HCT116 (cell line): ENCODE measurements at regions not wholly inside any gene's neighbourhood (a gene's known extent, or its start where the extent isn't known, plus 50 kb on each side); places are given as distances from the start of the nearest gene placed in this dataset.

Experiments
- ATAC-seq: fragments of 200-7000 bp; cut with Tn5 transposase; 2 replicates; pipeline ENCODE4 v1.9.1; 2020; ENCODE audit warnings: mild to moderate bottlenecking, moderate library complexity
- BruUV-seq: library from RNA; stranded (reverse); fragments of 400-500 nt; replicated peaks from 2 replicates; lab custom pipeline; 2021; lab: Mats Ljungman, UMichigan
- CTCF ChIA-PET: fragments of 300-600 bp; sonication (Branson Sonifier 250); formaldehyde crosslinking; loops from one replicate; lab custom pipeline; 2021; ENCODE audit warnings: antibody characterized with exemption; lab: Charles Lee
- POLR2A ChIA-PET: fragments of 300-600, 350-600 bp; sonication (Branson Sonifier 250); formaldehyde crosslinking; loops from one replicate; lab custom pipeline; 2021; ENCODE audit warnings: antibody characterized with exemption; lab: Charles Lee
- RAD21 ChIA-PET, 2 experiments: fragments of 300-600 bp; sonication (Branson Sonifier 250); formaldehyde crosslinking; loops; one replicate each; lab custom pipeline; 2023; ENCODE audit warnings: low total read pairs in 2 of 2; ENCODE audit not compliant: uncharacterized antibody in 2 of 2, unreplicated experiment in 2 of 2, low non-redundant PET in 1 of 2; lab: Charles Lee
- DNase-seq: peaks from one replicate; pipeline ENCODE4 v3.0.0-alpha.2; 2010; ENCODE audit warnings: low read depth, low spot score
- H2AFZ ChIP-seq: fragments of 200-600 bp; shearing (Covaris generic), sonication (generic); 2 replicates; pipeline ENCODE4 v1.6.1; 2017; ENCODE audit warnings: low read depth, mixed run types, mixed read lengths, antibody characterized with exemption, low read length; ENCODE audit not compliant: poor library complexity, severe bottlenecking
- H3K27ac ChIP-seq: 2 replicates; pipeline ENCODE4 v1.5.1; 2012; ENCODE audit warnings: low read depth, low read length
- H3K27me3 ChIP-seq: fragments of 200-600 bp; sonication (generic); 2 replicates; pipeline ENCODE4 v1.6.1; 2016; ENCODE audit warnings: mixed run types, low read length, mixed read lengths; ENCODE audit not compliant: insufficient read depth
- H3K36me3 ChIP-seq, 2 experiments: fragments of 200-500 bp in 1 of 2; fragments of 200-600 bp in 1 of 2; sonication (Bioruptor generic) in 1 of 2; sonication (generic) in 1 of 2; 2 replicates each; pipeline versions ENCODE4 v1.5.1 to v1.6.1; 2014 to 2016; ENCODE audit warnings: low read length in 2 of 2, inconsistent platforms in 1 of 2, mixed read lengths in 1 of 2, mixed run types in 1 of 2; ENCODE audit not compliant: insufficient read depth in 2 of 2, control insufficient read depth in 1 of 2
- H3K4me1 ChIP-seq, 2 experiments: fragments of 200-600 bp in 1 of 2; sonication (generic) in 1 of 2; 2 replicates each; pipeline versions ENCODE4 v1.5.1 to v1.6.1; 2012 to 2017; ENCODE audit warnings: low read length in 2 of 2, inconsistent platforms in 1 of 2, mild to moderate bottlenecking in 1 of 2, mixed read lengths in 1 of 2, mixed run types in 1 of 2, moderate library complexity in 1 of 2; ENCODE audit not compliant: insufficient read depth in 2 of 2, control insufficient read depth in 1 of 2
- H3K4me2 ChIP-seq: fragments of 200-600 bp; sonication (generic); 2 replicates; pipeline ENCODE4 v1.6.1; 2017; ENCODE audit warnings: mixed run types, low read length, mixed read lengths
- H3K4me3 ChIP-seq, 2 experiments: fragments of 200-600 bp in 1 of 2; sonication (generic) in 1 of 2; replicated peaks in 1 of 2; 2 replicates each; pipeline ENCODE4 v1.5.1; 2011 to 2016; ENCODE audit warnings: low read length in 2 of 2, control low read depth in 1 of 2, low read depth in 1 of 2, mild to moderate bottlenecking in 1 of 2, mixed read lengths in 1 of 2, mixed run types in 1 of 2
- H3K79me2 ChIP-seq: fragments of 200-600 bp; sonication (generic); 2 replicates; pipeline ENCODE4 v1.6.1; 2017; ENCODE audit warnings: mild to moderate bottlenecking, mixed run types, low read length, moderate library complexity, mixed read lengths; ENCODE audit not compliant: insufficient read depth
- H3K9ac ChIP-seq: fragments of 200-600 bp; sonication (generic); 2 replicates; pipeline ENCODE4 v1.6.1; 2016; ENCODE audit warnings: low read length, mixed read lengths
- H3K9me2 ChIP-seq: fragments of 200-600 bp; sonication (generic), shearing (Covaris generic); 2 replicates; pipeline ENCODE4 v1.6.1; 2017; ENCODE audit warnings: mixed run types, mild to moderate bottlenecking, moderate library complexity; ENCODE audit not compliant: insufficient read depth
- H3K9me3 ChIP-seq, 2 experiments: fragments of 200-500 bp in 1 of 2; fragments of 200-600 bp in 1 of 2; sonication (Bioruptor generic) in 1 of 2; sonication (generic) in 1 of 2; 2 replicates each; pipeline ENCODE4 v1.6.1; 2014 to 2017; ENCODE audit warnings: low read length in 2 of 2, mixed read lengths in 2 of 2, inconsistent platforms in 1 of 2, low read depth in 1 of 2, mild to moderate bottlenecking in 1 of 2, mixed run types in 1 of 2, moderate library complexity in 1 of 2; ENCODE audit not compliant: control insufficient read depth in 1 of 2, insufficient read depth in 1 of 2
- H4K20me1 ChIP-seq: fragments of 200-600 bp; sonication (generic), shearing (Covaris generic); 2 replicates; pipeline ENCODE4 v1.6.1; 2017; ENCODE audit warnings: mixed run types, mild to moderate bottlenecking, moderate library complexity; ENCODE audit not compliant: insufficient read depth
- CBX3 ChIP-seq: IDR thresholded peaks from 2 replicates; pipeline ENCODE4 v1.6.1; 2012; ENCODE audit warnings: low read depth
- CEBPB ChIP-seq: IDR thresholded peaks from 2 replicates; pipeline ENCODE4 v1.6.1; 2012; ENCODE audit warnings: low read depth
- EGR1 ChIP-seq: IDR thresholded peaks from 2 replicates; pipeline ENCODE4 v1.6.1; 2012; ENCODE audit warnings: low read depth
- ELF1 ChIP-seq: IDR thresholded peaks from 2 replicates; pipeline ENCODE4 v1.6.1; 2012; ENCODE audit warnings: low read depth, borderline replicate concordance
- POLR2A ChIP-seq: IDR thresholded peaks from 2 replicates; pipeline ENCODE4 v1.7.0; 2011; ENCODE audit warnings: borderline replicate concordance; ENCODE audit not compliant: insufficient read depth, insufficient read length; ENCODE audit errors: extremely low read depth
- RAD21 ChIP-seq: IDR thresholded peaks from 2 replicates; pipeline ENCODE4 v1.6.1; 2012; ENCODE audit warnings: low read depth, mild to moderate bottlenecking
- SP1 ChIP-seq: IDR thresholded peaks from 2 replicates; pipeline ENCODE4 v1.6.1; 2012; ENCODE audit warnings: low read depth
- SRF ChIP-seq: IDR thresholded peaks from 2 replicates; pipeline ENCODE4 v1.6.1; 2012; ENCODE audit warnings: low read depth
- TCF7L2 ChIP-seq: IDR thresholded peaks from 2 replicates; pipeline ENCODE4 v1.7.0; 2011; ENCODE audit warnings: borderline replicate concordance, inconsistent platforms; ENCODE audit not compliant: insufficient read depth, insufficient read length; ENCODE audit errors: extremely low read depth
- ZFX ChIP-seq: fragments of 450-650 bp; IDR thresholded peaks from 2 replicates; pipeline ENCODE4 v1.6.1; 2017
- ZNF274 ChIP-seq: fragments of 200-500 bp; sonication (Bioruptor generic); IDR thresholded peaks from 2 replicates; pipeline ENCODE4 v1.6.1; 2014; ENCODE audit warnings: mild to moderate bottlenecking, low read depth, low read length, inconsistent platforms
- intact Hi-C: fragments of 100-400 bp; cut with micrococcal nuclease; formaldehyde crosslinking; loops from 2 replicates; pipeline ENCODE4 v1.10.0; 2022
- TF ChIP-seq, protein P1 (sequence below): IDR thresholded peaks from 2 replicates; pipeline ENCODE4 v1.6.1; 2012; ENCODE audit warnings: low read depth
- TF ChIP-seq, protein P2 (sequence below): IDR thresholded peaks from 2 replicates; pipeline ENCODE4 v1.6.1; 2011; ENCODE audit warnings: mild to moderate bottlenecking, low read length, moderate library complexity; ENCODE audit not compliant: insufficient replicate concordance; ENCODE audit errors: extremely low read depth
- TF ChIP-seq, protein P3 (sequence below), 3 experiments: fragments of 200-600 bp in 1 of 3; sonication (generic) in 1 of 3; IDR thresholded peaks in 2 of 3; conservative IDR thresholded peaks in 1 of 3; 2 replicates each; pipeline ENCODE4 v1.5.1; 2012 to 2017; ENCODE audit warnings: low read depth in 2 of 3, low read length in 2 of 3, antibody characterized with exemption in 1 of 3, borderline replicate concordance in 1 of 3, control low read depth in 1 of 3, mild to moderate bottlenecking in 1 of 3, mixed read lengths in 1 of 3, mixed run types in 1 of 3, moderate library complexity in 1 of 3; ENCODE audit not compliant: insufficient read depth in 1 of 3
- TF ChIP-seq, protein P4 (sequence below): IDR thresholded peaks from 2 replicates; pipeline ENCODE4 v1.6.1; 2012

DNA sequence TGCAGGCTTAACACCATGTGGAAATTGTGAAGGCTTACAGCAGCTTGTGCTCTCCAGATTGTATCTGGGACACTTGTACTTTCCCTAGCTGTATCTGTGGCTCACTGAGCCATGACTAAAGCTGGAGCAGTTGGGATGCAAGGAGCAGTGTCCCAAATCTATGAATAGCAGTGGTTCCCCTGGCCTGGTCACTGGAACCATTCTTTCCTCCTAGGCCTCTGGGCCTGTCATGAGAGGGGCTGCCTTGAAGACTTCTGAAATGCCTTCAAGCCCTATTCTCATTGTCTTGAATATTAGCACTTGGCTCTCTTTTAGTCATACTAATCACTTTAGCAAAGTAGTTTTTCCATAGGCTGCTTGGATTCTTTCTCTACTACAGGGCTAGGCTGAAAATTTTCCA is 186.8 kb upstream of the LRATD1 start:
- POLR2A ChIA-PET: no interaction called here

DNA sequence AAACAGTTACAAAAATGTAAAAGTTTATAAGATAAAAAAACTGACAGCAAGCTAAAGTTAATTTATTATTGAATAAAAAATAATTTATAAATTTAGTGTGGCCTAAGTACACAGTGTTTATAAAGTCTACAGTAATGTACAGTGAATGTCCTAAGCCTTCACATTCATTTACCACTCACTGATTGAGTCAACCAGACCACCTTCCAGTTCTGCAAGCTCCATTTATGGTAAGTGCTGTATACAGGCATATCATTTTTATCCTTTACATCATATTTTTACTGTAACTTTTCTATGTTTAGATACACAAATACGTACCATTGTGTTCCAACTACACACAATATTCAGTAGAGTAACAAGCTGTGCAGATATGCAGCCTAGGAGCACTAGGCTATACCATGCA is 184.2 kb upstream of the LRATD1 start:
- Histone ChIP-seq H3K79me2 (no peaks in the 10 kb centered on the region), H2AFZ (no peak overlapping the region), H3K4me3 (no peak overlapping the region), H3K4me1 (no peaks in the 10 kb centered on the region), H3K27ac (no peak overlapping the region), H3K27me3 (no peaks in the 10 kb centered on the region), H3K9me3 (peaks cover 0 to 20% of the 10 kb centered on the region in 2 experiments; a peak in 2 of 4 replicates), H3K36me3 (no peaks in the 10 kb centered on the region), H4K20me1 (no peaks in the 10 kb centered on the region), H3K4me2 (no peak overlapping the region), H3K9me2 (no peaks in the 10 kb centered on the region), H3K9ac (no peak overlapping the region)
- CTCF ChIA-PET: no interaction called here
- RAD21 ChIA-PET: no interaction called here
- POLR2A ChIA-PET: no interaction called here
- DNase-seq: no peak
- intact Hi-C loops: no loop called here
- BruUV-seq: no TSS peak
- no peak for ATAC-seq
- TF ChIP-seq POLR2A (no peak), ELF1 (no peak), RAD21 (no peak), ZFX (no peak), SP1 (no peak), CBX3 (no peak), ZNF274 (no peak), CEBPB (no peak)
- TF ChIP-seq, protein P1, sequence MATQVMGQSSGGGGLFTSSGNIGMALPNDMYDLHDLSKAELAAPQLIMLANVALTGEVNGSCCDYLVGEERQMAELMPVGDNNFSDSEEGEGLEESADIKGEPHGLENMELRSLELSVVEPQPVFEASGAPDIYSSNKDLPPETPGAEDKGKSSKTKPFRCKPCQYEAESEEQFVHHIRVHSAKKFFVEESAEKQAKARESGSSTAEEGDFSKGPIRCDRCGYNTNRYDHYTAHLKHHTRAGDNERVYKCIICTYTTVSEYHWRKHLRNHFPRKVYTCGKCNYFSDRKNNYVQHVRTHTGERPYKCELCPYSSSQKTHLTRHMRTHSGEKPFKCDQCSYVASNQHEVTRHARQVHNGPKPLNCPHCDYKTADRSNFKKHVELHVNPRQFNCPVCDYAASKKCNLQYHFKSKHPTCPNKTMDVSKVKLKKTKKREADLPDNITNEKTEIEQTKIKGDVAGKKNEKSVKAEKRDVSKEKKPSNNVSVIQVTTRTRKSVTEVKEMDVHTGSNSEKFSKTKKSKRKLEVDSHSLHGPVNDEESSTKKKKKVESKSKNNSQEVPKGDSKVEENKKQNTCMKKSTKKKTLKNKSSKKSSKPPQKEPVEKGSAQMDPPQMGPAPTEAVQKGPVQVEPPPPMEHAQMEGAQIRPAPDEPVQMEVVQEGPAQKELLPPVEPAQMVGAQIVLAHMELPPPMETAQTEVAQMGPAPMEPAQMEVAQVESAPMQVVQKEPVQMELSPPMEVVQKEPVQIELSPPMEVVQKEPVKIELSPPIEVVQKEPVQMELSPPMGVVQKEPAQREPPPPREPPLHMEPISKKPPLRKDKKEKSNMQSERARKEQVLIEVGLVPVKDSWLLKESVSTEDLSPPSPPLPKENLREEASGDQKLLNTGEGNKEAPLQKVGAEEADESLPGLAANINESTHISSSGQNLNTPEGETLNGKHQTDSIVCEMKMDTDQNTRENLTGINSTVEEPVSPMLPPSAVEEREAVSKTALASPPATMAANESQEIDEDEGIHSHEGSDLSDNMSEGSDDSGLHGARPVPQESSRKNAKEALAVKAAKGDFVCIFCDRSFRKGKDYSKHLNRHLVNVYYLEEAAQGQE: no peak
- TF ChIP-seq, protein P2, sequence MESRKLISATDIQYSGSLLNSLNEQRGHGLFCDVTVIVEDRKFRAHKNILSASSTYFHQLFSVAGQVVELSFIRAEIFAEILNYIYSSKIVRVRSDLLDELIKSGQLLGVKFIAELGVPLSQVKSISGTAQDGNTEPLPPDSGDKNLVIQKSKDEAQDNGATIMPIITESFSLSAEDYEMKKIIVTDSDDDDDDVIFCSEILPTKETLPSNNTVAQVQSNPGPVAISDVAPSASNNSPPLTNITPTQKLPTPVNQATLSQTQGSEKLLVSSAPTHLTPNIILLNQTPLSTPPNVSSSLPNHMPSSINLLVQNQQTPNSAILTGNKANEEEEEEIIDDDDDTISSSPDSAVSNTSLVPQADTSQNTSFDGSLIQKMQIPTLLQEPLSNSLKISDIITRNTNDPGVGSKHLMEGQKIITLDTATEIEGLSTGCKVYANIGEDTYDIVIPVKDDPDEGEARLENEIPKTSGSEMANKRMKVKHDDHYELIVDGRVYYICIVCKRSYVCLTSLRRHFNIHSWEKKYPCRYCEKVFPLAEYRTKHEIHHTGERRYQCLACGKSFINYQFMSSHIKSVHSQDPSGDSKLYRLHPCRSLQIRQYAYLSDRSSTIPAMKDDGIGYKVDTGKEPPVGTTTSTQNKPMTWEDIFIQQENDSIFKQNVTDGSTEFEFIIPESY: no peak
- TF ChIP-seq, protein P3, sequence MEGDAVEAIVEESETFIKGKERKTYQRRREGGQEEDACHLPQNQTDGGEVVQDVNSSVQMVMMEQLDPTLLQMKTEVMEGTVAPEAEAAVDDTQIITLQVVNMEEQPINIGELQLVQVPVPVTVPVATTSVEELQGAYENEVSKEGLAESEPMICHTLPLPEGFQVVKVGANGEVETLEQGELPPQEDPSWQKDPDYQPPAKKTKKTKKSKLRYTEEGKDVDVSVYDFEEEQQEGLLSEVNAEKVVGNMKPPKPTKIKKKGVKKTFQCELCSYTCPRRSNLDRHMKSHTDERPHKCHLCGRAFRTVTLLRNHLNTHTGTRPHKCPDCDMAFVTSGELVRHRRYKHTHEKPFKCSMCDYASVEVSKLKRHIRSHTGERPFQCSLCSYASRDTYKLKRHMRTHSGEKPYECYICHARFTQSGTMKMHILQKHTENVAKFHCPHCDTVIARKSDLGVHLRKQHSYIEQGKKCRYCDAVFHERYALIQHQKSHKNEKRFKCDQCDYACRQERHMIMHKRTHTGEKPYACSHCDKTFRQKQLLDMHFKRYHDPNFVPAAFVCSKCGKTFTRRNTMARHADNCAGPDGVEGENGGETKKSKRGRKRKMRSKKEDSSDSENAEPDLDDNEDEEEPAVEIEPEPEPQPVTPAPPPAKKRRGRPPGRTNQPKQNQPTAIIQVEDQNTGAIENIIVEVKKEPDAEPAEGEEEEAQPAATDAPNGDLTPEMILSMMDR (IDR thresholded peaks at IDR 0.05 in 2 of 3, conservative IDR thresholded peaks at IDR 0.05 in 1 of 3; ENCODE audit: borderline replicate concordance in 1 of 3, insufficient read depth in 1 of 3, low read depth in 2 of 3, low read length in 2 of 3): no peak

More for the DNA sequence above, 186.8 kb upstream of the LRATD1 start:
- no peak for ATAC-seq
- ChIA-PET RAD21 (no interaction called here), CTCF (no interaction called here)
- Histone ChIP-seq H3K9ac (no peak overlapping the region), H3K4me2 (no peak overlapping the region), H3K36me3 (no peaks in the 10 kb centered on the region), H3K4me1 (no peaks in the 10 kb centered on the region), H3K4me3 (no peak overlapping the region), H3K9me2 (no peaks in the 10 kb centered on the region), H3K79me2 (no peaks in the 10 kb centered on the region), H2AFZ (no peak overlapping the region), H3K9me3 (peaks cover 0 to 28% of the 10 kb centered on the region in 2 experiments; a peak in 2 of 4 replicates), H4K20me1 (no peaks in the 10 kb centered on the region), H3K27ac (no peak overlapping the region), H3K27me3 (no peaks in the 10 kb centered on the region)
- TF ChIP-seq CEBPB (no peak), CBX3 (no peak), SRF (no peak), TCF7L2 (no peak), EGR1 (no peak)
- TF ChIP-seq, protein P4, sequence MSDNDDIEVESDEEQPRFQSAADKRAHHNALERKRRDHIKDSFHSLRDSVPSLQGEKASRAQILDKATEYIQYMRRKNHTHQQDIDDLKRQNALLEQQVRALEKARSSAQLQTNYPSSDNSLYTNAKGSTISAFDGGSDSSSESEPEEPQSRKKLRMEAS: no peak
- DNase-seq: no peak
- no TSS peak for BruUV-seq
- intact Hi-C loops: no loop called here
